HepG2 (cell line): ENCODE measurements at regions not wholly inside any gene's neighbourhood (a gene's known extent, or its start where the extent isn't known, plus 50 kb on each side); places are given as distances from the start of the nearest gene placed in this dataset.
A peak's percentile ranks its signal among the peaks of the same experiment; 100 is the strongest.

Experiments used
- ARNT2 ChIP-seq: sonication (generic); formaldehyde crosslinking; IDR thresholded peaks from 2 replicates; pipeline ENCODE4 v1.8.0; 2022; ENCODE audit warnings: mild to moderate bottlenecking, low read depth, missing genetic modification reagents, moderate library complexity
- MAF1 ChIP-seq: sonication (generic); formaldehyde crosslinking; IDR thresholded peaks from 2 replicates; pipeline ENCODE4 v1.5.0; 2020; ENCODE audit warnings: missing genetic modification reagents, borderline replicate concordance
- MTF2 ChIP-seq: sonication (generic); formaldehyde crosslinking; IDR thresholded peaks from 2 replicates; pipeline ENCODE4 v1.5.0; 2020; ENCODE audit warnings: missing genetic modification reagents, borderline replicate concordance
- NFYB ChIP-seq: sonication (generic); formaldehyde crosslinking; IDR thresholded peaks from 2 replicates; pipeline ENCODE4 v1.4.0; 2020; ENCODE audit warnings: missing genetic modification reagents
- SRY ChIP-seq: sonication (generic); formaldehyde crosslinking; IDR thresholded peaks from 2 replicates; pipeline ENCODE4 v1.8.0; 2022; ENCODE audit warnings: mild to moderate bottlenecking, missing genetic modification reagents
- TGIF2 ChIP-seq: IDR thresholded peaks from 2 replicates; pipeline ENCODE4 v1.6.1; 2016; ENCODE audit warnings: control low read depth, missing compliant biosample characterization
- ZBTB40 ChIP-seq, 2 experiments: fragments of 450-650 bp in 1 of 2; sonication (generic) in 1 of 2; formaldehyde crosslinking in 1 of 2; IDR thresholded peaks; 2 replicates each; pipeline versions ENCODE4 v1.6.1 to v1.8.0; 2016 to 2022; ENCODE audit warnings: antibody characterized with exemption in 1 of 2, mild to moderate bottlenecking in 1 of 2, missing genetic modification reagents in 1 of 2
- ZMAT5 ChIP-seq: sonication (generic); formaldehyde crosslinking; IDR thresholded peaks from 2 replicates; pipeline ENCODE4 v1.5.0; 2020; ENCODE audit warnings: mild to moderate bottlenecking, low read depth, missing genetic modification reagents, borderline replicate concordance
- ZNF614 ChIP-seq: IDR thresholded peaks from 2 replicates; pipeline ENCODE4 v1.6.1; 2018; ENCODE audit warnings: missing biosample characterization, missing genetic modification reagents, inconsistent platforms, borderline replicate concordance
- ZNF691 ChIP-seq: sonication (generic); formaldehyde crosslinking; IDR thresholded peaks from 2 replicates; pipeline ENCODE4 v1.4.0; 2020; ENCODE audit warnings: missing genetic modification reagents, low read depth, mild to moderate bottlenecking, borderline replicate concordance

- TF ChIP-seq ZBTB40 (IDR thresholded peaks at IDR 0.05) (no peak), ZBTB40 (CRISPR knock-in tag; IDR thresholded peaks at IDR 0.05) (peak; percentile 85), ZNF691 (CRISPR knock-in tag) (peak; percentile 20; the same call in 1 of the 2 replicates), ZNF614 (peak; percentile 31; the same call in 1 of the 2 replicates), TGIF2 (CRISPR knock-in tag) (no peak), ZMAT5 (CRISPR knock-in tag) (no peak), ARNT2 (CRISPR knock-in tag) (no peak), NFYB (CRISPR knock-in tag) (peak; percentile 38; the same call in 1 of the 2 replicates), SRY (CRISPR knock-in tag) (no peak), MAF1 (no peak), MTF2 (CRISPR knock-in tag) (no peak)
Observed at GRCh38 chr2:234863043-234863934, 88.5 kb upstream of the SH3BP4 start (continued).
